ENCODE measurements at regions not wholly inside any gene's neighbourhood (a gene's known extent, or its start where the extent isn't known, plus 50 kb on each side); places are given as distances from the start of the nearest gene placed in this dataset.

- no peak for TF ChIP-seq CTCF (conservative IDR thresholded peaks at IDR 0.05)
- H3K4me1 Mint-ChIP-seq, result no peaks in the 10 kb centered on the region
- Histone ChIP-seq H3K4ac (ENCODE audit: low read depth, low read length) (no peak overlapping the region), H3K23ac (ENCODE audit: insufficient read length, low read depth, low read length) (no peak overlapping the region), H2AK5ac (ENCODE audit: insufficient read length, low read length) (no peak overlapping the region), H2BK120ac (ENCODE audit: low read depth, low read length, poor library complexity, severe bottlenecking) (no peak overlapping the region), H2BK12ac (ENCODE audit: insufficient read length, low read depth, low read length) (no peak overlapping the region), H3K23me2 (ENCODE audit: insufficient read length, low read depth, low read length, poor library complexity, severe bottlenecking) (no peaks in the 10 kb centered on the region), H3K4me1 (ENCODE audit: insufficient read depth, low read length) (no peaks in the 10 kb centered on the region), H3K79me2 (ENCODE audit: insufficient read depth, low read length) (no peaks in the 10 kb centered on the region), H2BK15ac (ENCODE audit: low read depth, low read length) (no peak overlapping the region), H3K14ac (ENCODE audit: insufficient read depth, low read length) (no peak overlapping the region), H4K20me1 (ENCODE audit: control insufficient read depth, insufficient read depth, insufficient read length) (no peaks in the 10 kb centered on the region), H3K27ac (ENCODE audit: insufficient read length, low read depth, low read length) (no peak overlapping the region), H4K8ac (replicated peaks; ENCODE audit: insufficient read length, low read depth, low read length) (no peak overlapping the region), H3K18ac (ENCODE audit: insufficient read length, low read depth, low read length) (no peak overlapping the region), H3K9me3 (ENCODE audit: control insufficient read depth, low read depth, low read length) (no peaks in the 10 kb centered on the region), H3K27me3 (ENCODE audit: insufficient read depth, low read length) (no peaks in the 10 kb centered on the region), H4K5ac (ENCODE audit: insufficient read length, low read depth, low read length) (no peak overlapping the region), H3K79me1 (ENCODE audit: insufficient read depth, low read depth, low read length, poor library complexity, severe bottlenecking) (no peaks in the 10 kb centered on the region), H3T11ph (ENCODE audit: low read length) (no peak overlapping the region), H3K56ac (ENCODE audit: insufficient read length, low read depth, low read length) (no peak overlapping the region), H3K9ac (ENCODE audit: extremely low read depth, insufficient read length, low read length) (no peak overlapping the region), H2BK20ac (ENCODE audit: low read depth, low read length, poor library complexity, severe bottlenecking) (no peak overlapping the region), H3K4me2 (ENCODE audit: insufficient read depth, insufficient read length, low read length) (no peak overlapping the region), H2AFZ (ENCODE audit: low read length) (no peak overlapping the region), H4K91ac (ENCODE audit: insufficient read length, low read depth, low read length) (no peak overlapping the region), H2BK5ac (ENCODE audit: insufficient read length, low read length) (no peak overlapping the region)
- H3K4me3 Mint-ChIP-seq, result no peak overlapping the region
- DNase-seq, result no peak
- no peaks in the 10 kb centered on the region for H3K9me3 Mint-ChIP-seq
- H3K27me3 Mint-ChIP-seq (ENCODE audit: low read depth), result no peaks in the 10 kb centered on the region
- no CpG with 5 or more reads among the region's 2 CpGs for WGBS (ENCODE audit: extremely low coverage, insufficient read length, low lambda C conversion rate)
- no peak overlapping the region for H3K27ac Mint-ChIP-seq
- no peaks in the 10 kb centered on the region for H3K36me3 Mint-ChIP-seq (ENCODE audit: insufficient read depth in 1 of 3, low read depth in 3 of 3)
Observed at GRCh38 chr4:59831746-59832145, 1368.4 kb upstream of the ADGRL3 start.

Measured in H9 (cell line).